ENCODE measurements at regions not wholly inside any gene's neighbourhood (a gene's known extent, or its start where the extent isn't known, plus 50 kb on each side); places are given as distances from the start of the nearest gene placed in this dataset.

DNA sequence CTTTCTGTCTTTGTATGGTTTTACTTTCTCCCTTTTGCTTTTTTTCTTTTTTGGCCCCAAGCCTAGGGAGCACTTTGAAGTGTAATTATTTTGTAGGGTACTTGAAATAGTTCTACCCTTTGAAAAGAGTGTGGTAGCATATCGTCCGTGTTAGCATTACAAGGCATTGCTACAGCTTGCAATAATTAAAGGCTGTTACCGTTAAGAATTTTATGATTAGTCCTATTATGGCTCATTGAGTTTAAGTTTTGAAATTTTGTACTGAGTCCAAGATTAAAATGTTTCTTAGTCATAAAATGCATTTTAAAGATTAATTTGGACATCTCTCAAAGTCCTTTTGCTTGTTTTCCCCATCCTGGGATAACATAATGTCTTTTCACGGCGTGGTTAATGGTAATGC, 490.0 kb upstream of the LRRN3 start:
- ATAC-seq (no peak), DNase-seq (no peak)
- no peak overlapping the region for H3K27ac ChIP-seq (ENCODE audit: low read length)
- WGBS = 63% methylated on average over 5 of the region's 5 CpGs
- H3K9me3 ChIP-seq (ENCODE audit: control insufficient read depth, low read length) = no peaks in the 10 kb centered on the region
- no peaks in the 10 kb centered on the region for H3K27me3 ChIP-seq (ENCODE audit: control insufficient read depth, insufficient read depth)
- H3K4me3 ChIP-seq (ENCODE audit: low read length) = no peak overlapping the region
- H3K4me1 ChIP-seq (ENCODE audit: control insufficient read depth, insufficient read depth, low read length) = no peaks in the 10 kb centered on the region
- intact Hi-C loops (cut with DNase I) = no loop called here

DNA sequence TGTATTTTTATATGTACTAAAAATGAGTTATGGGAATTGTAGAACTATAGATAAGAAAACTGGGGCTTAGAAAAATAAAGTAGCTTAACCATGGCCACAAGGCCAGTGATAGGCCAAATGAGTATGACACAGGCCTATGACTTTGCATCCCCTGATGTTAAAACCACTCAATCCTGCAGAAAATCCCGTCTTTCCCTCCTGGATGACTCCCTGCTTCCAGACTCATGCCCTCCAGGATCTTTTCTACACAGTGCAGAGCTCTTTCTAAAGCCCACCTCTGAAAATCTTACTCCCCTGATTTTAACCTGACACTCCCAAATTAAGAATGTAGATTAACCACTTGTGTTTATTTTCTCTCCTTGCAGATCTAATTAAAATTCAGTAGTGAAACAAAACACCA, 489.2 kb upstream of the LRRN3 start:
- H3K27ac ChIP-seq (ENCODE audit: low read length) = no peak overlapping the region
- DNase-seq (no peak), ATAC-seq (no peak)
- no peak overlapping the region for H3K4me3 ChIP-seq (ENCODE audit: low read length)
- H3K4me1 ChIP-seq (ENCODE audit: control insufficient read depth, insufficient read depth, low read length) = no peaks in the 10 kb centered on the region
- intact Hi-C loops (cut with DNase I) = no loop called here
- H3K27me3 ChIP-seq (ENCODE audit: control insufficient read depth, insufficient read depth) = no peaks in the 10 kb centered on the region
- no peaks in the 10 kb centered on the region for H3K9me3 ChIP-seq (ENCODE audit: control insufficient read depth, low read length)
- 84% methylated on average over 1 of the region's 1 CpG for WGBS

GRCh38 chr7:110604206-110604605, 486.7 kb upstream of the LRRN3 start:
- H3K4me3 ChIP-seq (ENCODE audit: low read length) = no peak overlapping the region
- intact Hi-C loops (cut with DNase I) = no loop called here
- DNase-seq = no peak
- WGBS = 82% methylated on average over 4 of the region's 4 CpGs
- no peaks in the 10 kb centered on the region for H3K4me1 ChIP-seq (ENCODE audit: control insufficient read depth, insufficient read depth, low read length)
- H3K27me3 ChIP-seq (ENCODE audit: control insufficient read depth, insufficient read depth) = no peaks in the 10 kb centered on the region
- no peak overlapping the region for H3K27ac ChIP-seq (ENCODE audit: low read length)
- no peak for ATAC-seq
- no peaks in the 10 kb centered on the region for H3K9me3 ChIP-seq (ENCODE audit: control insufficient read depth, low read length)

DNA sequence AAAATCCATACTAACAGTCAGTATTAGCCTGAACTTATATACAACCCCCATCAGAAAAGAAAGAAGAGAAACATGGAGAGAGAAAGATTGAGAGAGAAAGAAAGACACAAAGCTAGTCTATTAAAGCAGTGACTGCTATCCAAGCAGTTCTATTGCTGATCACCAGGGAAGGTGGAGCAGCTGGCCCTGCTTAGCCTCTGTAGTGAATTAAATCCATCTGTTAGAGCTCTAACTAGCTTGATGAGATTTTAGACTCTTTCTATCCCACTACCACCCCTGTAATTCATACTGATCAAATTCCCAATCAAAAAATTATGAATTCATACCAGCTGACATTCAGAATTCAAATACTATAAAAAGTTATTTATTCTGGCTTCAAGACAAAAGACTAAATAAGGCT, 486.0 kb upstream of the LRRN3 start:
- intact Hi-C loops (cut with DNase I) = no loop called here
- H3K4me1 ChIP-seq (ENCODE audit: control insufficient read depth, insufficient read depth, low read length) = no peaks in the 10 kb centered on the region
- no peak for ATAC-seq
- no peaks in the 10 kb centered on the region for H3K9me3 ChIP-seq (ENCODE audit: control insufficient read depth, low read length)
- no peak overlapping the region for H3K4me3 ChIP-seq (ENCODE audit: low read length)
- no peak overlapping the region for H3K27ac ChIP-seq (ENCODE audit: low read length)
- DNase-seq = no peak
- H3K27me3 ChIP-seq (ENCODE audit: control insufficient read depth, insufficient read depth) = no peaks in the 10 kb centered on the region

- no peak for DNase-seq
- no peak overlapping the region for H3K4me3 ChIP-seq (ENCODE audit: low read length)
- WGBS = 83% methylated on average over 4 of the region's 4 CpGs
- intact Hi-C loops (cut with DNase I) = no loop called here
- no peaks in the 10 kb centered on the region for H3K4me1 ChIP-seq (ENCODE audit: control insufficient read depth, insufficient read depth, low read length)
- H3K9me3 ChIP-seq (ENCODE audit: control insufficient read depth, low read length) = no peaks in the 10 kb centered on the region
- no peak for ATAC-seq
- no peaks in the 10 kb centered on the region for H3K27me3 ChIP-seq (ENCODE audit: control insufficient read depth, insufficient read depth)
- H3K27ac ChIP-seq (ENCODE audit: low read length) = no peak overlapping the region
Observed at GRCh38 chr7:110607050-110607857, 483.7 kb upstream of the LRRN3 start.

- Histone ChIP-seq H3K27ac (ENCODE audit: low read length) (no peak overlapping the region), H3K9me3 (ENCODE audit: control insufficient read depth, low read length) (no peaks in the 10 kb centered on the region), H3K4me1 (ENCODE audit: control insufficient read depth, insufficient read depth, low read length) (no peaks in the 10 kb centered on the region), H3K27me3 (ENCODE audit: control insufficient read depth, insufficient read depth) (no peaks in the 10 kb centered on the region), H3K4me3 (ENCODE audit: low read length) (no peak overlapping the region)
- DNase-seq (no peak), ATAC-seq (no peak)
- intact Hi-C loops (cut with DNase I) = no loop called here
Observed at GRCh38 chr7:110609336-110609735, 481.6 kb upstream of the LRRN3 start.

DNA sequence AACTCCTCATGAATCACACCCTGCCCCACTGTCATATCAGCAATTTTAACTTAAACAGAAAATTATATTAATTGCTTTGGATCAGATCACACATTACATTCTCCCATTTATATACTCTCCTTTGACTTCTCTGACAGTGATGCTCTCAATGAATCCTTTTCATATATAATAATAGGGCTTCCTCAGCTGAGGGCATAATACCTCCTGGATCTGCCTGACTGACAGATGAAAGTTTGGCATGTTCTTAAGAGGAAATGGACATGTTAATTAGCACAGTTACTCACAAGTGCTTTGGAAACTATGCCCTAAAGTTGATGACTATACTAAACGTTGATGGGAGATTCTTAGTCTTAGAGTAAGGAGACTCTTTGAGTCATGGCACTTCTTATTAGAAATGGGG, 478.2 kb upstream of the LRRN3 start:
- no peak for DNase-seq
- 45% methylated on average over 1 of the region's 1 CpG for WGBS

More for the DNA sequence above, 478.2 kb upstream of the LRRN3 start:
- no peak for ATAC-seq
- H3K4me1 ChIP-seq (ENCODE audit: control insufficient read depth, insufficient read depth, low read length) = no peaks in the 10 kb centered on the region
- intact Hi-C loops (cut with DNase I) = no loop called here
- H3K27ac ChIP-seq (ENCODE audit: low read length) = no peak overlapping the region
- H3K9me3 ChIP-seq (ENCODE audit: control insufficient read depth, low read length) = no peaks in the 10 kb centered on the region
- H3K4me3 ChIP-seq (ENCODE audit: low read length) = no peak overlapping the region
- no peaks in the 10 kb centered on the region for H3K27me3 ChIP-seq (ENCODE audit: control insufficient read depth, insufficient read depth)
